Testis (tissue), 2 donors: ENCODE measurements at regions not wholly inside any gene's neighbourhood (a gene's known extent, or its start where the extent isn't known, plus 50 kb on each side); places are given as distances from the start of the nearest gene placed in this dataset.

ENCODE experiments used
- CTCF ChIP-seq, 3 experiments: fragments of 450-650 bp in 2 of 3; fragments of 200-600 bp in 1 of 3; sonication (generic) in 1 of 3; IDR thresholded peaks; one replicate each; pipeline ENCODE4 v1.5.1; 2016 to 2019; ENCODE audit warnings: antibody characterized with exemption in 3 of 3, mild to moderate bottlenecking in 2 of 3, moderate library complexity in 1 of 3
- POLR2A ChIP-seq: fragments of 450-650 bp; IDR thresholded peaks from one replicate; pipeline ENCODE4 v1.6.1; 2017; ENCODE audit warnings: antibody characterized with exemption, mild to moderate bottlenecking, moderate library complexity

GRCh38 chr7:131606346-131607290 lies 50.2 kb upstream of the PODXL start:
- TF ChIP-seq CTCF (IDR thresholded peaks at IDR 0.05), result no peak
- TF ChIP-seq POLR2A, result no peak
